Upper lobe of left lung (tissue), 6 donors: ENCODE measurements at regions not wholly inside any gene's neighbourhood (a gene's known extent, or its start where the extent isn't known, plus 50 kb on each side); places are given as distances from the start of the nearest gene placed in this dataset.

ENCODE experiments used
- ATAC-seq, 2 donors: fragments of 200-7000 bp; cut with Tn5 transposase; one replicate each; pipeline ENCODE4 v1.9.1; 2022; ENCODE audit warnings: mild to moderate bottlenecking in 2 of 2, moderate library complexity in 2 of 2; ENCODE audit not compliant: low FRiP score in 2 of 2
- DNase-seq, 2 donors: peaks; one replicate each; pipeline ENCODE4 v3.0.0-alpha.2; 2019 to 2020
- H3K27ac ChIP-seq, 4 donors: fragments of 200-600 bp; sonication (generic); one replicate each; pipeline ENCODE4 v1.5.1; 2016 to 2019
- H3K27me3 ChIP-seq, 4 donors: fragments of 200-600 bp; sonication (generic); one replicate each; pipeline ENCODE4 v1.5.1; 2017 to 2019
- H3K36me3 ChIP-seq, 4 donors: fragments of 200-600 bp; sonication (generic); one replicate each; pipeline ENCODE4 v1.5.1; 2016 to 2019
- H3K4me1 ChIP-seq, 4 donors: fragments of 200-600 bp; sonication (generic); one replicate each; pipeline ENCODE4 v1.5.1; 2018 to 2019
- H3K4me3 ChIP-seq, 4 donors: fragments of 200-600 bp; sonication (generic); one replicate each; pipeline ENCODE4 v1.5.1; 2017 to 2019; ENCODE audit warnings: mild to moderate bottlenecking in 2 of 4, moderate library complexity in 1 of 4
- H3K9me3 ChIP-seq, 4 donors: fragments of 200-600 bp; sonication (generic); one replicate each; pipeline ENCODE4 v1.5.1; 2018 to 2019
- CTCF ChIP-seq, 6 experiments: fragments of 450-650 bp in 4 of 6; fragments of 200-600 bp in 2 of 6; sonication (generic) in 2 of 6; IDR thresholded peaks; one replicate each; pipeline ENCODE4 v1.5.1; 2016 to 2019; ENCODE audit warnings: antibody characterized with exemption in 6 of 6
- EP300 ChIP-seq, 4 donors: sonication (generic); formaldehyde crosslinking; IDR thresholded peaks; one replicate each; pipeline ENCODE4 v1.5.1; 2017; ENCODE audit warnings: antibody characterized with exemption in 4 of 4, control low read depth in 2 of 4
- POLR2A ChIP-seq, 4 donors: fragments of 450-650 bp; IDR thresholded peaks; one replicate each; pipeline ENCODE4 v1.5.1; 2016 to 2017; ENCODE audit warnings: antibody characterized with exemption in 4 of 4, mild to moderate bottlenecking in 2 of 4
- POLR2AphosphoS5 ChIP-seq, 2 donors: sonication (generic); formaldehyde crosslinking; IDR thresholded peaks; one replicate each; pipeline ENCODE4 v1.5.1; 2017; ENCODE audit warnings: antibody characterized with exemption in 2 of 2
- WGBS, 2 donors: methylation state at CpG; one replicate each; pipeline ENCODE4 v1.1.5; 2017 to 2018; 5-methylcytosine and 5-hydroxymethylcytosine counted together
- donor health status: DM: no; HTN: no; CAD: no; lungs with moderate emphysema.
- donor health status: DM: no; HTN: yes; CAD: no; lungs with severe emphysema.

GRCh38 chr1:235027862-235028250 is 100.8 kb downstream of the TOMM20 start:
- no peak for DNase-seq
- TF ChIP-seq POLR2AphosphoS5 (IDR thresholded peaks at IDR 0.05): no peak
- TF ChIP-seq POLR2A (IDR thresholded peaks at IDR 0.05): no peak

GRCh38 chr1:235027076-235027861 is 101.4 kb downstream of the TOMM20 start:
- 93 to 96% methylated on average over 13 of the region's 13 CpGs for WGBS, 2 donors
- TF ChIP-seq POLR2AphosphoS5 (IDR thresholded peaks at IDR 0.05) (no peak), CTCF (IDR thresholded peaks at IDR 0.05) (no peak), EP300 (IDR thresholded peaks at IDR 0.05) (no peak), POLR2A (IDR thresholded peaks at IDR 0.05) (no peak)
- Histone ChIP-seq H3K27ac (no peak overlapping the region), H3K4me3 (no peak overlapping the region), H3K27me3 (no peaks in the 10 kb centered on the region), H3K4me1 (no peaks in the 10 kb centered on the region), H3K9me3 (no peaks in the 10 kb centered on the region), H3K36me3 (no peaks in the 10 kb centered on the region)
- ATAC-seq (no peak), DNase-seq (no peak)

More at GRCh38 chr1:235027862-235028250, 100.8 kb downstream of the TOMM20 start:
- Histone ChIP-seq H3K4me1 (no peaks in the 10 kb centered on the region), H3K36me3 (no peaks in the 10 kb centered on the region), H3K27me3 (no peaks in the 10 kb centered on the region), H3K27ac (no peak overlapping the region), H3K4me3 (no peak overlapping the region), H3K9me3 (no peaks in the 10 kb centered on the region)
- ATAC-seq: peak in 1 of 2 donors; percentile 40
- WGBS, 2 donors: 95 to 96% methylated on average over 9 of the region's 9 CpGs

GRCh38 chr1:235025422-235025984 is 103.1 kb downstream of the TOMM20 start:
- H3K9me3 ChIP-seq: no peaks in the 10 kb centered on the region
- H3K27me3 ChIP-seq: no peaks in the 10 kb centered on the region
- ATAC-seq (no peak), DNase-seq (no peak)
- H3K36me3 ChIP-seq: no peaks in the 10 kb centered on the region
- WGBS, 2 donors: 97 to 99% methylated on average over 5 of the region's 5 CpGs
- H3K4me1 ChIP-seq: peaks cover 0 to 3% (median 0%) of the 10 kb centered on the region in 4 donors
- TF ChIP-seq POLR2A (IDR thresholded peaks at IDR 0.05) (no peak), EP300 (IDR thresholded peaks at IDR 0.05) (no peak), CTCF (IDR thresholded peaks at IDR 0.05) (no peak), POLR2AphosphoS5 (IDR thresholded peaks at IDR 0.05) (no peak)
- H3K27ac ChIP-seq: no peak overlapping the region
- H3K4me3 ChIP-seq: no peak overlapping the region

- no peak for TF ChIP-seq POLR2AphosphoS5 (IDR thresholded peaks at IDR 0.05)
- TF ChIP-seq EP300 (IDR thresholded peaks at IDR 0.05): no peak
- TF ChIP-seq CTCF (IDR thresholded peaks at IDR 0.05): no peak
- no peak for TF ChIP-seq POLR2A (IDR thresholded peaks at IDR 0.05)
- no peak for ATAC-seq
- DNase-seq: no peak
Measured at GRCh38 chr1:235024711-235025421, 103.8 kb downstream of the TOMM20 start.

GRCh38 chr1:235023711-235024439 is 104.8 kb downstream of the TOMM20 start:
- no peak overlapping the region for H3K27ac ChIP-seq

More at GRCh38 chr1:235024711-235025421, 103.8 kb downstream of the TOMM20 start:
- no peaks in the 10 kb centered on the region for H3K27me3 ChIP-seq
- 85 to 97% methylated on average over 5 to 7 of the region's 7 CpGs for WGBS, 2 donors
- H3K4me3 ChIP-seq: no peak overlapping the region
- no peaks in the 10 kb centered on the region for H3K36me3 ChIP-seq
- H3K27ac ChIP-seq: no peak overlapping the region
- peaks cover 0 to 3% (median 0%) of the 10 kb centered on the region in 4 donors for H3K4me1 ChIP-seq
- H3K9me3 ChIP-seq: no peaks in the 10 kb centered on the region

More at GRCh38 chr1:235023711-235024439, 104.8 kb downstream of the TOMM20 start:
- TF ChIP-seq POLR2A (IDR thresholded peaks at IDR 0.05) (no peak), CTCF (IDR thresholded peaks at IDR 0.05) (no peak), EP300 (IDR thresholded peaks at IDR 0.05) (no peak), POLR2AphosphoS5 (IDR thresholded peaks at IDR 0.05) (no peak)
- H3K36me3 ChIP-seq: no peaks in the 10 kb centered on the region
- WGBS, 2 donors: 88 to 91% methylated on average over 10 of the region's 10 CpGs
- H3K27me3 ChIP-seq: no peaks in the 10 kb centered on the region
- H3K9me3 ChIP-seq: no peaks in the 10 kb centered on the region
- no peak overlapping the region for H3K4me3 ChIP-seq
- peaks cover 0 to 3% (median 0%) of the 10 kb centered on the region in 4 donors for H3K4me1 ChIP-seq
- ATAC-seq: no peak
- no peak for DNase-seq
